GM18870 (cell line): ENCODE measurements at regions not wholly inside any gene's neighbourhood (a gene's known extent, or its start where the extent isn't known, plus 50 kb on each side); places are given as distances from the start of the nearest gene placed in this dataset.
"Not testable (repeated sequence)": the region's sequence is repeated elsewhere in the genome, so short reads cannot be mapped to it uniquely, and the experiment has no call there.

Experiments
- ATAC-seq: cut with Tn5 transposase; IDR thresholded peaks from one replicate; pipeline ENCODE4 v1.9.1; 2021; ENCODE audit warnings: moderate library complexity; ENCODE audit not compliant: unreplicated experiment

DNA sequence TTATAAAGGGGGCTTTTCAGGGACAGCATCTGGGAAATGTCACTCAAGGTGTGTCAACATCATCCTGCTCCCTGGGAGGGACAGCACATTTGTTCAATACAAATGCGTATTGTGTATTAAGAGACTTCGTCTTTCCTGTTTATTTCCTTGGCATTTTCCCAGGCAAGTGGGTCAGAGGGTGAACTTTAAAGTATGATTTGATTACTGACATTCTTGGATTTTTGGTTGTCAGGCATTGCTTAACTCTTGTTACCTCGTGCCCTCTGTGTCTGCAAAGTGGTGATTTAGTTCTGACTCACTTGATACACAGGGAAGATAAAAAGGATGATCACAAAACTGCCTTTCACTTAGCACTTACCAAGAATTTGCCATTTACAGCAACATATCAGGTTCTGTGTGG is 292.7 kb downstream of the SUCLA2 start:
- ATAC-seq, result no peak

GRCh38 chr13:47707414-47707813 is 293.7 kb downstream of the SUCLA2 start:
- ATAC-seq, result no peak

GRCh38 chr13:47705185-47705584 is 295.9 kb downstream of the SUCLA2 start:
- ATAC-seq, result no peak

- no peak for ATAC-seq
These were observed 304.4 kb downstream of the SUCLA2 start for GRCh38 chr13:47696674-47697073.

- ATAC-seq, result no peak
These were observed 313.5 kb downstream of the SUCLA2 start for GRCh38 chr13:47687577-47687976.

DNA sequence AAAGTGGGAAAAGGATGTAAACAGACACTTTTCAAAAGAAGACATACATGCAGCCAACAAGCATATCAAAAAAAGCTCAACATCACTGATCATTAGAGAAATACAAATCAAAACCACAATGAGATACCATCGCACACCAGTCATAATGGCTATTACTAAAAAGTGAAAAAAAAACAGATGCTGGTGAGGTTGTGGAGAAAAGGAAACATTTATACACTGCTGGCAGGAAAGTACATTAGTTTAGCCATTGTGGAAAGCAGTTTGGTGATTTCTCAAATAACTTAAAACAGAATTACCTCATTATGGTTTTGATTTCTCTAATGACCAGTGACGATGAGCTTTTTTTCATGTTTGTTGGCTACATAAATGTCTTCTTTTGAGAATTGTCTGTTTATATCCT is 315.9 kb downstream of the SUCLA2 start:
- not testable (repeated sequence) for ATAC-seq

DNA sequence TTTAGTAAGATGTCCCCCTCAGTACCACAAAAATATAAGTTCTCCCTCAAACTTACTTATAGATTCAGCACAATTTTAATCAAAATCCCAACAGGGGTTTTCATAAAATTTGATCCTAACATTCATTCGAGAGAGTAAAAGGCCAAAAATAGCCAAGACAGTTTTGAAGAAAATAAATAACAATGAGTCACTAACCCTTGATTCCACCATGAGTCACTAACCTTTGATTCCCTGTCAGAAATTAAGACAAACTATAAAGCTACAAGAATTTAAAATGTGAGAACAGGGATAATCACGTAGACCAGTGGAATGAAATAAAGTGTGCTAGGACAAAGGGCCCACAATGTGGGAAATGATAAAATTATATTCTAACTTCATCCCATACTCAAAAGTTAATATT is 320.3 kb downstream of the SUCLA2 start:
- no peak for ATAC-seq

DNA sequence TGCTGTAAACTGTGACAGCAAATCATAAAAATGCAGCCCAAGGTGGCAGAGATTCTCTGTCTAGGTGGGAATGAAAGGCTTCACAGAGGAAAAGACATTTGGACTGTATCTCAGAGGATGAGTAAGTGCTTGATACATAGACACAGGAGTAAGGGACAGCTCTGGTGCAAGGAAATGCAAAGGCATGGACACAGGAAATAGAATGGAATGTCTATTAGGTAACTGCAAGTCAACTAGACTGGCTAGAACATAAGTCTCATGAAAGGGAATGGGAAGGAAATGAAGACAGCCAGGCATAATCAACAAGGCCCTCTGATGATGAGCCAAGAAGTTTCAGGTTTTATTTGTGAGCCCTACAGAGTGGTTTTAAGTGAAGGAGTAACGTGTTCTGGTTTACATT is 321.7 kb downstream of the SUCLA2 start:
- no peak for ATAC-seq

DNA sequence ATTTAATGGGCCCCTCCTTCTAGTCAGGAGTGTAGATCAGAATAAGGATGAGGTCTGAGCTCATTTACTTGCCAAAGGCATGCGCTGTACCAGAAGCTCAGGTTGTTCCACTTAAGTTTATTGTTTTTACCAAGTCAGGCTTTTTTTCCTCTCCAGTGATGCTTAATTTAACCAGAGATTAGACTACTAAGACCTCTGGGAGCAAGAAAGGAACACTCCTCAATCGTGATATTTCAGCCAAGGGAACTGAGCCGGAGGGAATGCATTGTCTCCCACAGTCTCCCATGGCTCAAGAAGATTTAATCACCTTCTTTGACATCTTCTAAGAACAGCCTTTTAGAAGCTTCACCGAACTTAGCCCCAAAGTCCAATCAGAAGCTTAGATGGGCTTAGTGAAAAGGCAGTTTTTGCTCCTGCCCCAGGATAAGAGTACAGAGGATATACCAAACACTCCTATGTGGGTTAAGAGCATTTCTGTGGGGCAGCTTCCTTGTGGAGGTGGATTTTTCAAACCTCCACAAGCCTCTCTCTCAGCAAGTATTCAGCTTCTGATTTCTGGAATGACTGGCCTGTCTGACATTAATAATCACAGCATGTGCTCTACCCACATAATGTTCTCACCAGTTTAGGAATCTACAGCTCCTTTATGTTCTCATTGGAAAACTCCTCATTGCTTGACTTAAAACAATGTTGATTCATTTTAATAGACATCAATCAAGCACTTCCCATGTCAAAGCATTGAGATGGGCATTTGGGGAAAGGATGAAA is 322.7 kb downstream of the SUCLA2 start:
- ATAC-seq, result no peak

DNA sequence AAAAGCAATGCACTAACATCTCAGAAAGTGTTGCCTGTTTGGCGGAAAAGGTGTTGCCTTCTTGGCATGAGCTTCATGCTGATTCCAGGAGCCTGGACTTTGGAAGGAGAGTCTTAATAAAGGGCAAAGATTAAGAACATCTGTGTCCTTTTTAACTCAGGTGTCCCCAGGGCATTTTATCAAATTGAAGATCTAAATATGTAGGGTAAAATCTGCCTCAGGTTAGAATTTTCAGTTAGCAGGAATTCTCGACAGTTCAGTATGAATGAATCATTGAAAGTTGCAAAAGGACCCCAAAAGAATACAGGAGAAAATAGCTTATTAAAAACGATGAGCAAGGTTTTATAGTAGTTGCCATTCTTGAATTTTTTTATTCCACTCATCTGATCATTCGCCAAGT is 325.2 kb downstream of the SUCLA2 start:
- ATAC-seq, result no peak

GRCh38 chr13:47673009-47673850 is 327.8 kb downstream of the SUCLA2 start:
- no peak for ATAC-seq

DNA sequence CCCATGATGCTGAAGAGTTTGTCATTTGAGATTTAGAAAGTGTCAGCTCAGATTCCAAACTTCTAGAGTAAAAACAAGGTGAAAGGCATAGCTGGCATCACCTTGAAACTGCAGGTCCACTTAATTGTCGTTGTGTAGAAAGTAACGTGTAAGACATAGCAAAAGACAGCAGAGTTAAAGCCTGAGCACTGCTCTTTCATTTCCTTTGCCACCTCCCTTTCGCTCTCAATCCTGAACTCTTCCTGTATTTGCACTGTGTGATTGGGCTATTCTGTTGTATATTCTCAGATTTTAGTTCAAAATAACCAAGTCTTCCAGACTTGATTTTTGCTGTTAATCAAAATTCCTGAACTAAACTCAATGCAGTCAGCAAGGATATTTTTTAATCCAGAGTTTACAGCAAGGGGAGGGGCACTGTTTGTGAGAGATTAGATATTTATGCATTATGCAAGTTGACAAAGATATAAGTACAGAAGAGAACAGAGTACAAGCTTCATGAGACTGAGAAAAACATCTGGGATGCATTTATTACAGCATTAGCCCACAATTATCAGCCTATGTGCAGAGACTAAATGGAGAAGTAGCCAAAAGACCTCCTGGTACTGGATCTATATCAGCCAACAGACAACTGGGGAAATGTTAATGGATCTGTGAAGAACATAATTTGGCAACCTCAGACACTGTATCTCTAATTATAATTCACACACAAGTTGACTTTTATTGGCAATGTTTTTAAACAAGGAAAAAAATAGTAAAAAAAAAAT is 328.6 kb downstream of the SUCLA2 start:
- no peak for ATAC-seq

- no peak for ATAC-seq
These were observed 329.3 kb downstream of the SUCLA2 start for GRCh38 chr13:47671776-47672175.

DNA sequence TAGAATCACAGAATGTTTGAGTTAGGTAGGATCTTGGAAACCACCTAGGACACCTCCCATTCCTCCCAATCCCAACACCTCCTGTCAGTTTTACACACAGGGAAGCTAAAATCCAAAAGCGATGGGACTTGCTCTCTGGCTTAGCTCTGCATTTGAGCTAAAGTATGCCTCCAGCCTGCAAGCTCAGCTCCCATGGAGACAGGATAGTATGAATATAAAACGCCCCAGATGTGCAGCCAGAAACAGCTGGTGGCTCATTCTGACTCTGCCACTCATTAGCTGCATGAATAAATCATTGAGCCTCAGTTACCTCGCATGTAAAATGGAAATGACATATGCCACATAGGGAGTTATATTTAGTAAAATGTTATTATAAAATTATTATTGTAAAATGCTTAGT is 336.0 kb downstream of the SUCLA2 start:
- ATAC-seq, result no peak

- ATAC-seq, result no peak
These were observed 340.0 kb downstream of the SUCLA2 start for GRCh38 chr13:47661076-47661475.

- no peak for ATAC-seq
These were observed 344.4 kb downstream of the SUCLA2 start for GRCh38 chr13:47656651-47657050.

DNA sequence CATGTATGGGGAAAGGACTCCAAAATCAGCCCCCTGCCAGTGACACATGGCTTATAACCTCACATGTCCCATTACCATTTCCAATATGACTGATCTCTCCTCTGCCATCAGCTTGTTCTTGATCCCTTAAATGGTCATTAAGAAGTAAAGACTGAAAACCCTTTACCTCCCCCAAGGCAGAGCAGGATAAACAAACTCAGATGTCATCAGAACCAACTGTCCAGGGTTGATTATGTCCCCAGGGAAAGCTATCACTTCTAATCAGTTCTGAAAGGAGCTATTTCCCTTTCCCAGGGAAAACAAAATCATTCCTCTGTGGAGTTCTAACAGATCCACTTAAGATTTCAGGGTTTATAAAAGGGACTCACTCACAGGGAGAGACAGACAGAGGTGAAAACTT is 350.9 kb downstream of the SUCLA2 start:
- no peak for ATAC-seq

DNA sequence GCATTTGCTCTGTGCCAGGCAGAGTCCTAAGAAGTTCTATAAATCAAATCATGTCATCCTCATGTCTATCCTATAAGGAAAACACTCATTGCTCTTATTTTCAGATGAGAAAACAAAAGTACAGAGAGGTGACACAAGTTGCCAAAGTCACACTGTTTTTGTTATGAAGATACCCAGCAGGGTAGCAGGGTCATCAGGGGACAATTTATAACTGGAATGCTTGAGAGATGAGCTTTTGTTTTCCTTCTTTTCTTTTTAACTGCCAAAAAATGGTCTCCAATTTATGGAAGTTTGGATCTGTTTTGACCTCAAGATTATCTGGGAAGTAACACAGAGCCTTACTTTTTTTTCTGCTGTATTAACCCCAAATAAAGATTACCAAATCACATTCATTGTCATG is 354.1 kb downstream of the SUCLA2 start:
- ATAC-seq, result no peak

- ATAC-seq, result no peak
These were observed 354.8 kb downstream of the SUCLA2 start for GRCh38 chr13:47646298-47646697.

DNA sequence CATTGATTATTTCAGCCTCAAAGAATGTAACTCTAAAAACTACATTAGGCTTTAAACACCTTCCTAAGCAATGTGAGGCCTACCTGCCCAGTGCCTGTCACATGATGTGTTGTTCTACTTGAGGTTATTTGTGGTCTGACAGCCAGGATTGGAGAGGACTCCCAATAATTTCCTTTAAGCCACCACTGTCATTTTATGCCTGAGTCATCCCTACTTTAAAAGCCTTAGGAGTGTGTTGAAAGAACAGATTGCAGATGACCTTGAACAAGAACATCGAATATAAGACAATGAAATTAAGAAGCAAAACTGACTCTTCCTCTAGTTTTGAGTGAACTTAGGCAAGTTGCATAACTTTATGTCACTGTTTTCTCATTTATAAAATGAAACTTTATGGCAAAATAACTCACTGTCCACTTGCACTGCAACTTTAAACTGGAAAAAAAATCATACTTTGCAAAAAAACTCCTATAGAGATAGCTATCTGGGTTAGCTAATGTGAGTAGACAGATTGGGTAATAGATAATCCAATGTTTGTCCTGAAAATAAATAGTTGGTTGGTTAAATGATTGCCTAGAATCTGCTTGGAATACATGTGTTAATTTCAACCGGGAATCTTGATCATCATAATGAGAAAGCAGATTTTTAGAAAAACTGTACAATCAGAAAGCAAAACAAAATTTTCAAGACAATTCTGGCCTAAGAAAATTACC is 361.2 kb downstream of the SUCLA2 start:
- ATAC-seq, result no peak

DNA sequence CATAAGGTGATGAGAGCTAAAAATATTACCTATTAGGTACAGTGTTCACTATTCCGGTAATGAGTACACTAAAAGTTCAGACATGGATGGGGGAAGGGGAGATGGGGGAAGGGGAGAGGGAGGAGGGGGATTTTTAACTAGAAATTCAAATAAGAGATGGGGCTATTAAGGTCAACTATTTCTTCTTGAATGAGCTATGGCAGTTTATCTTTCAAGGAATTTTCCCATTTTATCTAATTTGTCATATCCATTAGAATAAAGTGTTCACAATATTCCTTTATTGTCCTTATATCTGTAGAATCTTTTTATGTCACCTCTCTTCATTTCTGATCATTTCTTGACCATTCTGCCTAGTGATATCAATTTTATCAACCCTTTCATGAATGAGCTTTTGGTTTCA is 362.4 kb downstream of the SUCLA2 start:
- ATAC-seq, result no peak
